K562 (cell line): ENCODE measurements at regions not wholly inside any gene's neighbourhood (a gene's known extent, or its start where the extent isn't known, plus 50 kb on each side); places are given as distances from the start of the nearest gene placed in this dataset.
A peak's percentile ranks its signal among the peaks of the same experiment; 100 is the strongest.

Experiments used
- ATAC-seq: fragments of 200-7000 bp; cut with Tn5 transposase; 3 replicates; pipeline ENCODE4 v1.9.1; 2020; ENCODE audit warnings: moderate library complexity
- BruUV-seq: library from RNA; stranded (reverse); fragments of 400-500 nt; replicated peaks from 2 replicates; lab custom pipeline; 2021; lab: Mats Ljungman, UMichigan
- CTCF ChIA-PET: fragments of 300-600 bp; formaldehyde crosslinking; extraction: SDS; loops from one replicate; lab custom pipeline; 2021; ENCODE audit warnings: low intra/inter-chr PET ratio; lab: Yijun Ruan, JAX
- POLR2A ChIA-PET: fragments of 300-600, 350-650 bp; sonication (Branson Sonifier 250); formaldehyde crosslinking; extraction: SDS; loops from one replicate; lab custom pipeline; 2021; ENCODE audit warnings: antibody characterized with exemption, inconsistent platforms; lab: Yijun Ruan, JAX
- DNase-seq, 4 experiments: peaks; one replicate each; pipeline versions ENCODE4 v3.0.0 to v3.0.0-alpha.2; 2011 to 2018; ENCODE audit warnings: low spot score in 3 of 4, mixed read lengths in 3 of 4; ENCODE audit errors: extremely low read depth in 1 of 4
- FAIRE-seq: peaks from 2 replicates; lab custom pipeline; 2011; peaks lifted over from hg19 to GRCh38; lab: Jason Lieb, UNC
- H2AFZ ChIP-seq: 2 replicates; pipeline ENCODE4 v1.6.0; 2011; ENCODE audit warnings: low read depth, low read length, control low read depth, inconsistent platforms
- H3K27ac ChIP-seq: fragments of 200-600 bp; 3 replicates; pipeline ENCODE4 v1.8.0; 2011; ENCODE audit warnings: low read depth, mild to moderate bottlenecking, control low read depth, inconsistent platforms, low read length, moderate library complexity, mixed read lengths; ENCODE audit errors: extremely low read depth
- H3K27me3 ChIP-seq, 2 experiments: fragments of 300-600 bp in 1 of 2; 2 replicates in 1 of 2; 3 replicates in 1 of 2; pipeline versions ENCODE4 v1.6.0 to v1.8.0; 2011; ENCODE audit warnings: inconsistent platforms in 2 of 2, low read length in 2 of 2, mild to moderate bottlenecking in 1 of 2, mixed read lengths in 1 of 2, moderate library complexity in 1 of 2; ENCODE audit not compliant: control insufficient read depth in 2 of 2, insufficient read depth in 2 of 2
- H3K36me3 ChIP-seq: fragments of 300-600 bp; 3 replicates; pipeline ENCODE4 v1.8.0; 2011; ENCODE audit warnings: mild to moderate bottlenecking, low read length, inconsistent platforms; ENCODE audit not compliant: control insufficient read depth, insufficient read depth
- H3K4me1 ChIP-seq, 2 experiments: fragments of 200-600 bp in 1 of 2; replicated peaks in 1 of 2; 2 replicates in 1 of 2; 3 replicates in 1 of 2; pipeline versions ENCODE4 v1.5.1 to v1.8.0; 2011; ENCODE audit warnings: inconsistent platforms in 2 of 2, low read length in 2 of 2, mild to moderate bottlenecking in 1 of 2, mixed read lengths in 1 of 2, moderate library complexity in 1 of 2; ENCODE audit not compliant: control insufficient read depth in 2 of 2, insufficient read depth in 2 of 2
- H3K4me2 ChIP-seq: 2 replicates; pipeline ENCODE4 v1.6.1; 2011; ENCODE audit warnings: low read length, control low read depth, inconsistent platforms, mixed read lengths; ENCODE audit not compliant: insufficient read depth
- H3K4me3 ChIP-seq: fragments of 200-600 bp; sonication (generic), shearing (Covaris generic); 2 replicates; pipeline ENCODE4 v1.5.1; 2016; ENCODE audit warnings: control low read depth, inconsistent platforms
- H3K79me2 ChIP-seq: fragments of 200-600 bp; 3 replicates; pipeline ENCODE4 v1.8.0; 2011; ENCODE audit warnings: low read length, inconsistent platforms; ENCODE audit not compliant: control insufficient read depth, insufficient read depth
- H3K9ac ChIP-seq, 2 experiments: 2 replicates each; pipeline versions ENCODE4 v1.6.0 to v1.6.1; 2011; ENCODE audit warnings: low read depth in 2 of 2, low read length in 2 of 2, control low read depth in 1 of 2, inconsistent platforms in 1 of 2, mild to moderate bottlenecking in 1 of 2, mixed read lengths in 1 of 2; ENCODE audit not compliant: insufficient read depth in 1 of 2
- H3K9me1 ChIP-seq: one replicate; pipeline ENCODE4 v1.6.0; 2011; ENCODE audit warnings: inconsistent platforms, mild to moderate bottlenecking, low read length, moderate library complexity; ENCODE audit not compliant: control insufficient read depth, insufficient read depth
- H3K9me3 ChIP-seq: replicated peaks from 2 replicates; pipeline ENCODE4 v1.5.1; 2011; ENCODE audit warnings: low read depth, low read length, inconsistent platforms; ENCODE audit not compliant: control insufficient read depth, insufficient read depth
- H4K20me1 ChIP-seq: replicated peaks from 2 replicates; pipeline ENCODE4 v1.6.1; 2011; ENCODE audit warnings: low read length, inconsistent platforms, mixed read lengths; ENCODE audit not compliant: control insufficient read depth, insufficient read depth
- ASH1L ChIP-seq: fragments of 450-650 bp; IDR thresholded peaks from 2 replicates; pipeline ENCODE4 v1.6.1; 2018; ENCODE audit warnings: borderline replicate concordance, mild to moderate bottlenecking, low read depth; ENCODE audit not compliant: partially characterized antibody
- CHD1 ChIP-seq: fragments of 200-600 bp; sonication (generic); IDR thresholded peaks from one replicate; pipeline ENCODE4 v1.6.1; 2012; ENCODE audit warnings: mild to moderate bottlenecking, moderate library complexity, low read length, inconsistent platforms
- DNMT1 ChIP-seq: fragments of 450-650 bp; IDR thresholded peaks from 2 replicates; pipeline ENCODE4 v1.6.1; 2016; ENCODE audit warnings: antibody characterized with exemption, mild to moderate bottlenecking
- ELK3 ChIP-seq: fragments of 450-650 bp; formaldehyde crosslinking; IDR thresholded peaks from 2 replicates; pipeline ENCODE4 v1.4.0; 2020; ENCODE audit warnings: mild to moderate bottlenecking
- ZBTB11 ChIP-seq, 3 experiments: fragments of 200-800 bp in 1 of 3; fragments of 250-450 bp in 1 of 3; fragments of 450-650 bp in 1 of 3; sonication (Bioruptor Pico) in 1 of 3; sonication (Bioruptor generic) in 1 of 3; formaldehyde crosslinking in 1 of 3; IDR thresholded peaks; 2 replicates each; pipeline versions ENCODE4 v1.6.1 to v1.8.0; 2016 to 2022; ENCODE audit warnings: mild to moderate bottlenecking in 2 of 3, missing genetic modification characterization in 2 of 3, missing compliant biosample characterization in 1 of 3, moderate library complexity in 1 of 3
- ZKSCAN3 ChIP-seq: fragments of 250-450 bp; sonication (Bioruptor Pico); IDR thresholded peaks from 2 replicates; pipeline ENCODE4 v1.4.0; 2020
- ZNF75A ChIP-seq: fragments of 450-650 bp; formaldehyde crosslinking; IDR thresholded peaks from 2 replicates; pipeline ENCODE4 v1.4.0; 2020; ENCODE audit warnings: mild to moderate bottlenecking
- WGBS: fragments of 100-300 bp; shearing (Covaris generic); methylation state at CpG from one replicate; pipeline ENCODE4 v1.1.6; 2016; ENCODE audit warnings: low coverage, mixed read lengths; ENCODE audit not compliant: insufficient coverage; ENCODE audit errors: missing lambda C conversion rate; 5-methylcytosine and 5-hydroxymethylcytosine counted together
- in situ Hi-C: fragments of 300-500 bp; cut with MboI; formaldehyde crosslinking; loops from 4 replicates; pipeline ENCODE4 v1.15.0; 2018; ENCODE audit warnings: inconsistent platforms, mixed read lengths
- intact Hi-C: fragments of 100-400 bp; cut with micrococcal nuclease; formaldehyde crosslinking; loops from 2 replicates; pipeline ENCODE4 v1.14.2; 2022

GRCh38 chr3:64939747-64940450 lies 252.1 kb upstream of the ADAMTS9 start:
- BruUV-seq = no TSS peak
- no peaks in the 10 kb centered on the region for H3K36me3 ChIP-seq
- DNase-seq (no peak), ATAC-seq (no peak), FAIRE-seq (no peak)
- H3K4me2 ChIP-seq = no peak overlapping the region
- 55% methylated on average over 7 of the region's 10 CpGs for WGBS
- no peaks in the 10 kb centered on the region for H3K9me1 ChIP-seq
- ChIA-PET CTCF (no interaction called here), POLR2A (interaction anchor here (0.6 kb wide), 1 partner anchor 28 kb away, joined by 3 read pairs; no protein-coding TSS in a partner anchor)
- H3K27me3 ChIP-seq = no peaks in the 10 kb centered on the region
- H3K27ac ChIP-seq = no peak overlapping the region
- no peaks in the 10 kb centered on the region for H3K9me3 ChIP-seq
- no peak for TF ChIP-seq ZNF75A (CRISPR knock-in tag)
- peak in 1 of 3 experiments; percentile 17; a peak in 1 of 6 replicates for TF ChIP-seq ZBTB11 (CRISPR knock-in tag; IDR thresholded peaks at IDR 0.05)
- no peak for TF ChIP-seq CHD1
- TF ChIP-seq DNMT1 = no peak
- TF ChIP-seq ZKSCAN3 (CRISPR knock-in tag) = no peak
- TF ChIP-seq ELK3 (CRISPR knock-in tag) = no peak
- TF ChIP-seq ASH1L = no peak
- no peak overlapping the region for H3K4me3 ChIP-seq
- peaks cover 0 to 5% of the 10 kb centered on the region in 2 experiments; a peak in 3 of 5 replicates for H3K4me1 ChIP-seq
- H3K79me2 ChIP-seq = no peaks in the 10 kb centered on the region
- H3K9ac ChIP-seq = no peak overlapping the region
- H4K20me1 ChIP-seq = no peaks in the 10 kb centered on the region
- intact Hi-C loops = no loop called here
- in situ Hi-C loops = no loop called here
- no peak overlapping the region for H2AFZ ChIP-seq
